Loucy (cell line): ENCODE measurements at regions not wholly inside any gene's neighbourhood (a gene's known extent, or its start where the extent isn't known, plus 50 kb on each side); places are given as distances from the start of the nearest gene placed in this dataset.

Source experiments
- H2AFZ ChIP-seq: fragments of 200-600 bp; sonication (generic); 2 replicates; pipeline ENCODE4 v1.6.0; 2016; ENCODE audit warnings: antibody characterized with exemption, mild to moderate bottlenecking, low read length, moderate library complexity
- H3F3A ChIP-seq: fragments of 200-600 bp; 2 replicates; pipeline ENCODE4 v1.6.0; 2016; ENCODE audit warnings: antibody characterized with exemption, low read depth, mild to moderate bottlenecking
- H3K27me3 ChIP-seq: fragments of 200-600 bp; sonication (generic); 2 replicates; pipeline ENCODE4 v1.6.1; 2014; ENCODE audit warnings: low read length, mild to moderate bottlenecking; ENCODE audit not compliant: insufficient read depth, poor library complexity, severe bottlenecking
- H3K36me3 ChIP-seq: fragments of 200-600 bp; sonication (generic); 2 replicates; pipeline ENCODE4 v1.6.1; 2016; ENCODE audit warnings: low read length; ENCODE audit not compliant: insufficient read depth
- H3K4me1 ChIP-seq: fragments of 200-600 bp; sonication (generic); 2 replicates; pipeline ENCODE4 v1.5.1; 2014; ENCODE audit warnings: low read length, mild to moderate bottlenecking; ENCODE audit not compliant: insufficient read depth, poor library complexity, severe bottlenecking
- H3K4me2 ChIP-seq: fragments of 200-600 bp; sonication (generic); 2 replicates; pipeline ENCODE4 v1.6.0; 2014; ENCODE audit warnings: antibody characterized with exemption, low read length, low read depth, mild to moderate bottlenecking; ENCODE audit not compliant: poor library complexity, severe bottlenecking
- H3K4me3 ChIP-seq: fragments of 200-600 bp; sonication (generic); 2 replicates; pipeline ENCODE4 v1.5.1; 2014; ENCODE audit warnings: low read length, mild to moderate bottlenecking, mixed read lengths; ENCODE audit not compliant: poor library complexity, severe bottlenecking
- H3K79me2 ChIP-seq: fragments of 200-600 bp; sonication (generic); 2 replicates; pipeline ENCODE4 v1.6.1; 2014; ENCODE audit warnings: low read length; ENCODE audit not compliant: insufficient read depth
- H3K9ac ChIP-seq: fragments of 200-600 bp; sonication (generic); 2 replicates; pipeline ENCODE4 v1.6.0; 2014; ENCODE audit warnings: mild to moderate bottlenecking, low read depth, low read length, moderate library complexity; ENCODE audit not compliant: poor library complexity, severe bottlenecking
- H3K9me2 ChIP-seq: fragments of 200-600 bp; sonication (generic); replicated peaks from 2 replicates; pipeline ENCODE4 v1.6.1; 2016; ENCODE audit warnings: low read depth, low read length, mixed read lengths
- H3K9me3 ChIP-seq: fragments of 200-600 bp; sonication (generic); 2 replicates; pipeline ENCODE4 v1.6.1; 2014; ENCODE audit warnings: mild to moderate bottlenecking, antibody characterized with exemption, low read length, low read depth; ENCODE audit not compliant: insufficient read depth
- H4K20me1 ChIP-seq: fragments of 200-600 bp; sonication (generic); 2 replicates; pipeline ENCODE4 v1.6.0; 2014; ENCODE audit warnings: antibody characterized with exemption, low read length, mild to moderate bottlenecking; ENCODE audit not compliant: insufficient read depth, poor library complexity, severe bottlenecking
- EZH2phosphoT487 ChIP-seq: fragments of 200-600 bp; IDR thresholded peaks from 2 replicates; pipeline ENCODE4 v1.6.1; 2018; ENCODE audit warnings: antibody characterized with exemption, mild to moderate bottlenecking, moderate library complexity, borderline replicate concordance
- TF ChIP-seq, protein P1 (sequence below): fragments of 200-600 bp; sonication (generic); conservative IDR thresholded peaks from 2 replicates; pipeline ENCODE4 v1.5.1; 2014; ENCODE audit warnings: mild to moderate bottlenecking, antibody characterized with exemption, low read length

DNA sequence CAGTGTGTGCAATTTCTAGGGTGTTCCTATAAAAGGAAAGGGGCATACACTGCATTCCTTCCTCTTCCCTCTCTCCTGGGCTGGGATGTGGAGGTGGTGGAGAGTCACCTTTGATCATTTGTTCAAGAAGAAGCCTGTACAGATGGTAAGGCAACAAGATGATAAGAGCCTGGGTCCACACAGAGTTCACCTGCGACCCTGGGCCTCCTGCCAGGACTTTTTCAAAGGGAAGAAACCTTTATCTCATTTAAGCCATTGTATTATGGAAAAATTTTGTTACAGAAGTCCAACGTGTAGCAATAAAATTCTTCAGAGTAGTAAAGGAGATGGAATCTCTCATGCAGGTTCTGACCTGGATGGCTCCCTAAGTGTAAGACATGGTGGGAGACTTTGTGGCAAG is 189.1 kb downstream of the MIS18A start:
- Histone ChIP-seq H2AFZ (no peak overlapping the region), H3K9me2 (no peaks in the 10 kb centered on the region), H3K9me3 (peaks cover 8% of the 10 kb centered on the region; the same call in 1 of the 2 replicates), H3K9ac (no peak overlapping the region), H3K4me1 (no peaks in the 10 kb centered on the region), H3K4me2 (no peak overlapping the region), H3K79me2 (no peaks in the 10 kb centered on the region), H3K4me3 (no peak overlapping the region), H3K36me3 (no peaks in the 10 kb centered on the region), H4K20me1 (no peaks in the 10 kb centered on the region), H3F3A (no peaks in the 10 kb centered on the region), H3K27me3 (no peaks in the 10 kb centered on the region)
- no peak for TF ChIP-seq EZH2phosphoT487
- TF ChIP-seq, protein P1, sequence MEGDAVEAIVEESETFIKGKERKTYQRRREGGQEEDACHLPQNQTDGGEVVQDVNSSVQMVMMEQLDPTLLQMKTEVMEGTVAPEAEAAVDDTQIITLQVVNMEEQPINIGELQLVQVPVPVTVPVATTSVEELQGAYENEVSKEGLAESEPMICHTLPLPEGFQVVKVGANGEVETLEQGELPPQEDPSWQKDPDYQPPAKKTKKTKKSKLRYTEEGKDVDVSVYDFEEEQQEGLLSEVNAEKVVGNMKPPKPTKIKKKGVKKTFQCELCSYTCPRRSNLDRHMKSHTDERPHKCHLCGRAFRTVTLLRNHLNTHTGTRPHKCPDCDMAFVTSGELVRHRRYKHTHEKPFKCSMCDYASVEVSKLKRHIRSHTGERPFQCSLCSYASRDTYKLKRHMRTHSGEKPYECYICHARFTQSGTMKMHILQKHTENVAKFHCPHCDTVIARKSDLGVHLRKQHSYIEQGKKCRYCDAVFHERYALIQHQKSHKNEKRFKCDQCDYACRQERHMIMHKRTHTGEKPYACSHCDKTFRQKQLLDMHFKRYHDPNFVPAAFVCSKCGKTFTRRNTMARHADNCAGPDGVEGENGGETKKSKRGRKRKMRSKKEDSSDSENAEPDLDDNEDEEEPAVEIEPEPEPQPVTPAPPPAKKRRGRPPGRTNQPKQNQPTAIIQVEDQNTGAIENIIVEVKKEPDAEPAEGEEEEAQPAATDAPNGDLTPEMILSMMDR = no peak

- Histone ChIP-seq H3K4me3 (no peak overlapping the region), H2AFZ (no peak overlapping the region), H3K9me2 (no peaks in the 10 kb centered on the region), H3K4me1 (no peaks in the 10 kb centered on the region), H3K9ac (no peak overlapping the region), H3F3A (no peaks in the 10 kb centered on the region), H3K9me3 (peaks cover 6% of the 10 kb centered on the region; the same call in 1 of the 2 replicates), H3K27me3 (no peaks in the 10 kb centered on the region), H3K36me3 (no peaks in the 10 kb centered on the region), H3K79me2 (no peaks in the 10 kb centered on the region), H4K20me1 (no peaks in the 10 kb centered on the region), H3K4me2 (no peak overlapping the region)
- TF ChIP-seq, protein P1 = no peak
- TF ChIP-seq EZH2phosphoT487 = no peak
These were observed 190.4 kb downstream of the MIS18A start for GRCh38 chr21:32088471-32088870.

DNA sequence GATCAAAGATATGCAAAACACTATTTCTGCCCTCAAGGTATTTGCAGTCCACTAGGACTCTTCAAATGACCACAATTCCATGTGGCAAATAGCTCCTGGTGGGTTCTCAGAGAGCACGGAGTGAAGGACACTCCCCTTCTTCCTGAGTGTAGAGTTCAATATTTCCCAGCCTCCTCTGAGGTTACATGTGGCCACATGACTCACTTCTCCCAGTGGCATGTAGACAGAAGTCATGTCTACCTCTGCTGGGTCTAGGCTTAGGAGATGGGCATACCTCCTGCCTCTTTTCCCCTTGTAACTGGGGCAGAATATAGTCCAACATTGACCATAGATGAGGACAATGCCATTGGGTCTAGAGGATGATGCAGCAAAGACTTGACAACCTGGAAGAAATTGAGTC is 191.4 kb downstream of the MIS18A start:
- Histone ChIP-seq H3K36me3 (no peaks in the 10 kb centered on the region), H3K79me2 (no peaks in the 10 kb centered on the region), H3K4me1 (no peaks in the 10 kb centered on the region), H3K9me2 (no peaks in the 10 kb centered on the region), H3K4me3 (no peak overlapping the region), H3F3A (no peaks in the 10 kb centered on the region), H3K9me3 (peaks cover under 1% of the 10 kb centered on the region; the same call in 1 of the 2 replicates), H4K20me1 (no peaks in the 10 kb centered on the region), H3K27me3 (no peaks in the 10 kb centered on the region), H3K4me2 (no peak overlapping the region), H2AFZ (no peak overlapping the region), H3K9ac (no peak overlapping the region)
- TF ChIP-seq EZH2phosphoT487 = no peak
- TF ChIP-seq, protein P1 = no peak
